ENCODE measurements at regions not wholly inside any gene's neighbourhood (a gene's known extent, or its start where the extent isn't known, plus 50 kb on each side); places are given as distances from the start of the nearest gene placed in this dataset.

DNA sequence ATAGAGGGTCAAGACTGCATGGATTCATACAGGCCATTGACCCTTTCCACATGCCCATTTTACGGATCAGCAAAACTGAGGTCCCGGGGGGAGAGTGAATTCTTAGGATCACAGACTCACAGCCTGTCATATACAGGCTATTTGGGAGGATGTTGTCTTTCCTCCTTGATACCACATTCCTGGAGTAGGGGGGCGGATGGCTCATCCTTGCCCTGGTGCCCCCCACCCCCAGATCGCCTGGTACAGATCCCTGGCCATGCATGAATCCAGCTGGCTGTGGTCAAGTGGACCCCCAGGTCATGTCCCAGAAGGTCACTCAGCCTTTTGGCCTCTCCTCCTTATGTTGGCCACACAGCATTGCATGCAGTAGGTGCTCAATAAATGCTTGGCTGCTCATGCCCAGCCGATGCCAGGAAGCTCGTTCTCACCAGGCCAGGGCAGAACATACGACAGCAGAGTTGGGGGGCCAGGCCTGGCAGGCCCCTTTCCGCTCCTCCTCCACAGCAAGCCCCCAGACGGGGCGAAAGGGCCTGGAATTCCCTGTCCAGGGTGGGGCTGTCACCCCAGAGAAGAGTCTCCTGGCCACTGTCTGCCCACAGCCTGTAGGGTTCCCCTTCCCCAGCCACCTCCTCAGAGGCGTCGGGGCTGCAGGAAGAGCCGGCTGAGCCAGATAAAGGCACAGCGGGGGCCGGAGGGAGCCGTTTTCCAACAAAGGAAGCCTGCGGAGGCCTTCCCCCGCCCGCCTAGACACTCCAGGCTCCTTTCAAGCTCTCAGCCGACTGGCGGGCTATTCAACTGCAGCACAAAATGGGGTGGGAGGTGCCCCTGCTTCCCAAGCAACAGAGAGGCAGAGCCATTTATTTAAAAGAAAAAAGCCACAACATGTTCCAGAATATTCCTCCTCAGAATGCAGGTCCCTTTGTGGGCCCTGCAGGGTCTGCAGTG is 215.7 kb upstream of the CIBAR2 start:
- H3F3A ChIP-seq (ENCODE audit: low read depth) = no peaks in the 10 kb centered on the region
- no peak overlapping the region for H2AFZ ChIP-seq (ENCODE audit: low read length)
- TF ChIP-seq EZH2phosphoT487 (IDR thresholded peaks at IDR 0.05; ENCODE audit: borderline replicate concordance) = no peak
- TF ChIP-seq, protein P1, sequence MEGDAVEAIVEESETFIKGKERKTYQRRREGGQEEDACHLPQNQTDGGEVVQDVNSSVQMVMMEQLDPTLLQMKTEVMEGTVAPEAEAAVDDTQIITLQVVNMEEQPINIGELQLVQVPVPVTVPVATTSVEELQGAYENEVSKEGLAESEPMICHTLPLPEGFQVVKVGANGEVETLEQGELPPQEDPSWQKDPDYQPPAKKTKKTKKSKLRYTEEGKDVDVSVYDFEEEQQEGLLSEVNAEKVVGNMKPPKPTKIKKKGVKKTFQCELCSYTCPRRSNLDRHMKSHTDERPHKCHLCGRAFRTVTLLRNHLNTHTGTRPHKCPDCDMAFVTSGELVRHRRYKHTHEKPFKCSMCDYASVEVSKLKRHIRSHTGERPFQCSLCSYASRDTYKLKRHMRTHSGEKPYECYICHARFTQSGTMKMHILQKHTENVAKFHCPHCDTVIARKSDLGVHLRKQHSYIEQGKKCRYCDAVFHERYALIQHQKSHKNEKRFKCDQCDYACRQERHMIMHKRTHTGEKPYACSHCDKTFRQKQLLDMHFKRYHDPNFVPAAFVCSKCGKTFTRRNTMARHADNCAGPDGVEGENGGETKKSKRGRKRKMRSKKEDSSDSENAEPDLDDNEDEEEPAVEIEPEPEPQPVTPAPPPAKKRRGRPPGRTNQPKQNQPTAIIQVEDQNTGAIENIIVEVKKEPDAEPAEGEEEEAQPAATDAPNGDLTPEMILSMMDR (conservative IDR thresholded peaks at IDR 0.05; ENCODE audit: low read length) = no peak
- H3K9me3 ChIP-seq (ENCODE audit: insufficient read depth, low read depth, low read length) = no peaks in the 10 kb centered on the region
- H3K4me1 ChIP-seq (ENCODE audit: insufficient read depth, low read length, poor library complexity, severe bottlenecking) = peaks cover 10% of the 10 kb centered on the region
- no peak overlapping the region for H3K4me3 ChIP-seq (ENCODE audit: low read length, poor library complexity, severe bottlenecking)
- H3K27me3 ChIP-seq (ENCODE audit: insufficient read depth, low read length, poor library complexity, severe bottlenecking) = no peaks in the 10 kb centered on the region
- no peaks in the 10 kb centered on the region for H3K9me2 ChIP-seq (replicated peaks; ENCODE audit: low read depth, low read length)
- no peaks in the 10 kb centered on the region for H4K20me1 ChIP-seq (ENCODE audit: insufficient read depth, low read length, poor library complexity, severe bottlenecking)
- H3K4me2 ChIP-seq (ENCODE audit: low read depth, low read length, poor library complexity, severe bottlenecking) = no peak overlapping the region
- no peaks in the 10 kb centered on the region for H3K36me3 ChIP-seq (ENCODE audit: insufficient read depth, low read length)
- no peaks in the 10 kb centered on the region for H3K79me2 ChIP-seq (ENCODE audit: insufficient read depth, low read length)
- H3K9ac ChIP-seq (ENCODE audit: low read depth, low read length, poor library complexity, severe bottlenecking) = no peak overlapping the region

DNA sequence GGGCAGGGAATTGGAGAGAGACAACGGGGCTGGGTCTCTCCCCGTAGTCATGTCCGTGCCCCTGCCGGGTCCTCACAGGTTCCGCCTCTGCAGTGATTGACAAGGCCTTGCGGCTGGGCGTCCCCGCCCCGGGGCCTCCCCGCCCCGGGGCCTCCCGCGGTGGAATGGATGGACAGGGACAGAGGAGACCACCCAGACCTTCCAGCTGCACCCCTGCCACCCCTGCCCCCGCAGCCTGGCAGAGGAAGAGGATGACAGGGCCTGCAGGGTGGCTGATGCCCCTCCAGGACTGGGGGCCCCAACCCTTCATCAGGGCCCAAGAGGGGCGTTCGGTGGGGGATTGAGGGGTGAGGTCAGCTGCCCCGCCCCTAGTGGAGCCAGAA is 216.4 kb upstream of the CIBAR2 start:
- Histone ChIP-seq H3K36me3 (ENCODE audit: insufficient read depth, low read length) (no peaks in the 10 kb centered on the region), H2AFZ (ENCODE audit: low read length) (no peak overlapping the region), H3F3A (ENCODE audit: low read depth) (no peaks in the 10 kb centered on the region), H3K9me2 (replicated peaks; ENCODE audit: low read depth, low read length) (no peaks in the 10 kb centered on the region), H3K9ac (ENCODE audit: low read depth, low read length, poor library complexity, severe bottlenecking) (no peak overlapping the region), H3K4me2 (ENCODE audit: low read depth, low read length, poor library complexity, severe bottlenecking) (no peak overlapping the region), H3K27me3 (ENCODE audit: insufficient read depth, low read length, poor library complexity, severe bottlenecking) (no peaks in the 10 kb centered on the region), H3K9me3 (ENCODE audit: insufficient read depth, low read depth, low read length) (no peaks in the 10 kb centered on the region), H4K20me1 (ENCODE audit: insufficient read depth, low read length, poor library complexity, severe bottlenecking) (no peaks in the 10 kb centered on the region), H3K79me2 (ENCODE audit: insufficient read depth, low read length) (no peaks in the 10 kb centered on the region), H3K4me1 (ENCODE audit: insufficient read depth, low read length, poor library complexity, severe bottlenecking) (peaks cover 10% of the 10 kb centered on the region), H3K4me3 (ENCODE audit: low read length, poor library complexity, severe bottlenecking) (no peak overlapping the region)
- TF ChIP-seq EZH2phosphoT487 (IDR thresholded peaks at IDR 0.05; ENCODE audit: borderline replicate concordance) = no peak
- TF ChIP-seq, protein P1 (conservative IDR thresholded peaks at IDR 0.05; ENCODE audit: low read length) = no peak

DNA sequence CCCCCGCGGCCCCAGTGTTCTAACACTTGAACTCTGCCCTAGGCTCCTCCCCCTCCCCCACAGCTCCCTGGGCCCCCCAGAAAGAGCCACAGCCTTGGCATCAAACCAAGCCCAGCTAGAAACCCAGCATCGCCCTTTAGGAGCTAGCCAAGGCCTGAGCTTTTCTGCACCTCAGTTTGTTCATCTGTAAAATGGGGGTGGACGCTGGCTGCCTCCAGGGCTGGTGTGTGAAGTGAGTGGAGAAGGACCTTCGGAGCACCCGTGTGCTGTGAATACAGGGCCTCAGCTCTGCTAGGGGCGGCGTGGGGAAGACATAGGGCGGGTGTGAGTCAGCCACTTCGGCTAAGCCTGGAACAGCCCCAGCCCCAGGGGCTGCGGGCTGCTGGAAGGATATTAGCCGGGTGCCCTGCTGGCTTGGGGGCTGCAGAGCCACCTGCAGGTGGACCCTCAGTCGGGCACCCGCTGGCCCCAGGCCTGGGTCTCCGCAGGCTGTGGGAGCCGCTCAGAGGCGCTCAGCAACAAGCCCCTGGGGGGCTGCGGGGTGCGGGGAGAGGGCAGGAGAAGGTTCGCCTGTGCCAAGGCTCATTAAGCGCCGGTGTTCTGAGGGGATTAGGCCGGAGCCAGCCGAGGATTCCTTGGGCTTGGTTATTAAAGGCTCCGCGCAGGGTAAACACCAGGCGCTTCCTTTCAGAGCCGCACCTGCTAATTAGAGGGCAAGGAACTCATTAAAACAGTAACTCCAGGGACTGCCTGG is 217.0 kb upstream of the CIBAR2 start:
- Histone ChIP-seq H3K4me3 (ENCODE audit: low read length, poor library complexity, severe bottlenecking) (no peak overlapping the region), H3F3A (ENCODE audit: low read depth) (no peaks in the 10 kb centered on the region), H3K4me2 (ENCODE audit: low read depth, low read length, poor library complexity, severe bottlenecking) (no peak overlapping the region), H3K9me3 (ENCODE audit: insufficient read depth, low read depth, low read length) (no peaks in the 10 kb centered on the region), H3K9ac (ENCODE audit: low read depth, low read length, poor library complexity, severe bottlenecking) (no peak overlapping the region), H3K27me3 (ENCODE audit: insufficient read depth, low read length, poor library complexity, severe bottlenecking) (no peaks in the 10 kb centered on the region), H4K20me1 (ENCODE audit: insufficient read depth, low read length, poor library complexity, severe bottlenecking) (no peaks in the 10 kb centered on the region), H2AFZ (ENCODE audit: low read length) (no peak overlapping the region), H3K79me2 (ENCODE audit: insufficient read depth, low read length) (no peaks in the 10 kb centered on the region), H3K36me3 (ENCODE audit: insufficient read depth, low read length) (no peaks in the 10 kb centered on the region), H3K9me2 (replicated peaks; ENCODE audit: low read depth, low read length) (no peaks in the 10 kb centered on the region), H3K4me1 (ENCODE audit: insufficient read depth, low read length, poor library complexity, severe bottlenecking) (peaks cover 10% of the 10 kb centered on the region)
- TF ChIP-seq, protein P1 (conservative IDR thresholded peaks at IDR 0.05; ENCODE audit: low read length) = no peak
- no peak for TF ChIP-seq EZH2phosphoT487 (IDR thresholded peaks at IDR 0.05; ENCODE audit: borderline replicate concordance)

Data from Loucy (cell line).